Lower leg skin (tissue), 3 donors: ENCODE measurements at regions not wholly inside any gene's neighbourhood (a gene's known extent, or its start where the extent isn't known, plus 50 kb on each side); places are given as distances from the start of the nearest gene placed in this dataset.

Experiments used
- POLR2A ChIP-seq, 2 donors: fragments of 450-650 bp; IDR thresholded peaks; one replicate each; pipeline ENCODE4 v1.6.1; 2016 to 2017; ENCODE audit warnings: antibody characterized with exemption in 2 of 2, mild to moderate bottlenecking in 1 of 2, moderate library complexity in 1 of 2
- TF ChIP-seq, protein P1 (sequence below), 3 donors: fragments of 450-650 bp; IDR thresholded peaks; one replicate each; pipeline ENCODE4 v1.5.1; 2016; ENCODE audit warnings: antibody characterized with exemption in 3 of 3, mild to moderate bottlenecking in 3 of 3, moderate library complexity in 2 of 3

DNA sequence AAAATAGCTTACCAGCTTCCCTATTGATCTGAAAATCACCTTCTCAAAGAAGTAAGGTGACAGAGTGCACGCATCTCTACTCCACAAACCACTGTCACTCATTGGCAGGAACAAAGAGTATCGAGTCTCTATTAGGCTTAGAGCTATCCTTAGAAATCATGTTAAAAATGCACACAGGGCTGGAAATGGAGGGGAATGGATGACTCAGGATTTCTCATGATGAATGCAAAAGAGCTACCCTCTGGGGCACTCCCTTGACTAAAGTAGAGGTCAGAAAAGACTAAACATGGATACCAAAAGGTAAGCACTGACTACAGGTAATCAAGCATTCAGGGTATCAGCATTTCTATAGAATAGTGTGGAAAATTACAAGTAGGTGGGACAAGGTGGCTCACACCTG, 96.1 kb upstream of the ANO4 start:
- no peak for TF ChIP-seq POLR2A (IDR thresholded peaks at IDR 0.05)
- TF ChIP-seq, protein P1, sequence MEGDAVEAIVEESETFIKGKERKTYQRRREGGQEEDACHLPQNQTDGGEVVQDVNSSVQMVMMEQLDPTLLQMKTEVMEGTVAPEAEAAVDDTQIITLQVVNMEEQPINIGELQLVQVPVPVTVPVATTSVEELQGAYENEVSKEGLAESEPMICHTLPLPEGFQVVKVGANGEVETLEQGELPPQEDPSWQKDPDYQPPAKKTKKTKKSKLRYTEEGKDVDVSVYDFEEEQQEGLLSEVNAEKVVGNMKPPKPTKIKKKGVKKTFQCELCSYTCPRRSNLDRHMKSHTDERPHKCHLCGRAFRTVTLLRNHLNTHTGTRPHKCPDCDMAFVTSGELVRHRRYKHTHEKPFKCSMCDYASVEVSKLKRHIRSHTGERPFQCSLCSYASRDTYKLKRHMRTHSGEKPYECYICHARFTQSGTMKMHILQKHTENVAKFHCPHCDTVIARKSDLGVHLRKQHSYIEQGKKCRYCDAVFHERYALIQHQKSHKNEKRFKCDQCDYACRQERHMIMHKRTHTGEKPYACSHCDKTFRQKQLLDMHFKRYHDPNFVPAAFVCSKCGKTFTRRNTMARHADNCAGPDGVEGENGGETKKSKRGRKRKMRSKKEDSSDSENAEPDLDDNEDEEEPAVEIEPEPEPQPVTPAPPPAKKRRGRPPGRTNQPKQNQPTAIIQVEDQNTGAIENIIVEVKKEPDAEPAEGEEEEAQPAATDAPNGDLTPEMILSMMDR (IDR thresholded peaks at IDR 0.05) = no peak
